ENCODE measurements at regions not wholly inside any gene's neighbourhood (a gene's known extent, or its start where the extent isn't known, plus 50 kb on each side); places are given as distances from the start of the nearest gene placed in this dataset.

- no peak for DNase-seq (ENCODE audit: extremely low spot score, unreplicated experiment)
- Mint-ChIP-seq H3K36me3 (ENCODE audit: unreplicated experiment) (no peaks in the 10 kb centered on the region), H3K27me3 (ENCODE audit: unreplicated experiment) (no peaks in the 10 kb centered on the region), H3K4me1 (ENCODE audit: unreplicated experiment) (peaks cover 30% of the 10 kb centered on the region), H3K4me3 (ENCODE audit: unreplicated experiment) (no peak overlapping the region), H3K9me3 (ENCODE audit: unreplicated experiment) (no peaks in the 10 kb centered on the region), H3K27ac (ENCODE audit: unreplicated experiment) (no peak overlapping the region)
- TF ChIP-seq CTCF (IDR thresholded peaks at IDR 0.05) = no peak
Observed at GRCh38 chr9:105912157-105912862, 218.0 kb downstream of the TMEM38B start.

- H3K4me3 Mint-ChIP-seq (ENCODE audit: unreplicated experiment) = no peak overlapping the region
- peaks cover 30% of the 10 kb centered on the region for H3K4me1 Mint-ChIP-seq (ENCODE audit: unreplicated experiment)
- no peaks in the 10 kb centered on the region for H3K9me3 Mint-ChIP-seq (ENCODE audit: unreplicated experiment)
- DNase-seq (ENCODE audit: extremely low spot score, unreplicated experiment) = no peak
- TF ChIP-seq CTCF (IDR thresholded peaks at IDR 0.05) = no peak
- H3K27ac Mint-ChIP-seq (ENCODE audit: unreplicated experiment) = no peak overlapping the region
- no peaks in the 10 kb centered on the region for H3K36me3 Mint-ChIP-seq (ENCODE audit: unreplicated experiment)
- no peaks in the 10 kb centered on the region for H3K27me3 Mint-ChIP-seq (ENCODE audit: unreplicated experiment)
Observed at GRCh38 chr9:105912863-105913516, 218.6 kb downstream of the TMEM38B start.

GRCh38 chr9:105921057-105921726, 226.9 kb downstream of the TMEM38B start:
- Mint-ChIP-seq H3K9me3 (ENCODE audit: unreplicated experiment) (no peaks in the 10 kb centered on the region), H3K27ac (ENCODE audit: unreplicated experiment) (no peak overlapping the region), H3K27me3 (ENCODE audit: unreplicated experiment) (peaks cover 3% of the 10 kb centered on the region), H3K4me3 (ENCODE audit: unreplicated experiment) (no peak overlapping the region), H3K36me3 (ENCODE audit: unreplicated experiment) (no peaks in the 10 kb centered on the region), H3K4me1 (ENCODE audit: unreplicated experiment) (no peaks in the 10 kb centered on the region)
- no peak for TF ChIP-seq CTCF (IDR thresholded peaks at IDR 0.05)
- DNase-seq (ENCODE audit: extremely low spot score, unreplicated experiment) = no peak

- DNase-seq (ENCODE audit: extremely low spot score, unreplicated experiment) = no peak
- H3K27ac Mint-ChIP-seq (ENCODE audit: unreplicated experiment) = no peak overlapping the region
- H3K4me1 Mint-ChIP-seq (ENCODE audit: unreplicated experiment) = no peaks in the 10 kb centered on the region
- H3K27me3 Mint-ChIP-seq (ENCODE audit: unreplicated experiment) = peaks cover 4% of the 10 kb centered on the region
- no peak overlapping the region for H3K4me3 Mint-ChIP-seq (ENCODE audit: unreplicated experiment)
- peaks cover 4% of the 10 kb centered on the region for H3K9me3 Mint-ChIP-seq (ENCODE audit: unreplicated experiment)
- TF ChIP-seq CTCF (IDR thresholded peaks at IDR 0.05) = no peak
- no peaks in the 10 kb centered on the region for H3K36me3 Mint-ChIP-seq (ENCODE audit: unreplicated experiment)
Observed at GRCh38 chr9:105928416-105928815, 234.1 kb downstream of the TMEM38B start.

GRCh38 chr9:105930011-105930627, 235.8 kb downstream of the TMEM38B start:
- TF ChIP-seq CTCF (IDR thresholded peaks at IDR 0.05) = no peak
- no peak for DNase-seq (ENCODE audit: extremely low spot score, unreplicated experiment)
- H3K9me3 Mint-ChIP-seq (ENCODE audit: unreplicated experiment) = peaks cover 8% of the 10 kb centered on the region
- no peaks in the 10 kb centered on the region for H3K36me3 Mint-ChIP-seq (ENCODE audit: unreplicated experiment)
- H3K4me3 Mint-ChIP-seq (ENCODE audit: unreplicated experiment) = no peak overlapping the region
- H3K4me1 Mint-ChIP-seq (ENCODE audit: unreplicated experiment) = no peaks in the 10 kb centered on the region
- H3K27ac Mint-ChIP-seq (ENCODE audit: unreplicated experiment) = no peak overlapping the region
- H3K27me3 Mint-ChIP-seq (ENCODE audit: unreplicated experiment) = peaks cover 4% of the 10 kb centered on the region

All from osteocyte (in vitro differentiated cells).